Glutamatergic neuron (in vitro differentiated cells): ENCODE measurements at regions not wholly inside any gene's neighbourhood (a gene's known extent, or its start where the extent isn't known, plus 50 kb on each side); places are given as distances from the start of the nearest gene placed in this dataset.

ENCODE experiments used
- DNase-seq: peaks from one replicate; pipeline ENCODE4 v3.0.0; 2022
- H3K27ac Mint-ChIP-seq: one replicate; pipeline ENCODE4 v1.8.0; 2020; ENCODE audit warnings: mild to moderate bottlenecking, mixed read lengths, inconsistent platforms; ENCODE audit not compliant: unreplicated experiment
- H3K27me3 Mint-ChIP-seq: one replicate; pipeline ENCODE4 v1.8.0; 2020; ENCODE audit warnings: mild to moderate bottlenecking, moderate library complexity, mixed read lengths, inconsistent platforms; ENCODE audit not compliant: unreplicated experiment
- H3K36me3 Mint-ChIP-seq: one replicate; pipeline ENCODE4 v1.8.0; 2020; ENCODE audit warnings: mild to moderate bottlenecking, mixed read lengths, inconsistent platforms; ENCODE audit not compliant: unreplicated experiment
- H3K4me1 Mint-ChIP-seq: one replicate; pipeline ENCODE4 v1.8.0; 2020; ENCODE audit warnings: mild to moderate bottlenecking, low read depth, mixed read lengths, inconsistent platforms; ENCODE audit not compliant: unreplicated experiment
- H3K4me3 Mint-ChIP-seq: one replicate; pipeline ENCODE4 v1.8.0; 2020; ENCODE audit warnings: mild to moderate bottlenecking, mixed read lengths, inconsistent platforms; ENCODE audit not compliant: unreplicated experiment
- H3K9me3 Mint-ChIP-seq: one replicate; pipeline ENCODE4 v1.8.0; 2020; ENCODE audit warnings: mild to moderate bottlenecking, moderate library complexity, mixed read lengths, inconsistent platforms; ENCODE audit not compliant: unreplicated experiment
- TF ChIP-seq, protein P1 (sequence below): fragments of 200-600 bp; sonication (generic); IDR thresholded peaks from one replicate; pipeline ENCODE4 v1.5.0; 2021; ENCODE audit not compliant: partially characterized antibody, unreplicated experiment

DNA sequence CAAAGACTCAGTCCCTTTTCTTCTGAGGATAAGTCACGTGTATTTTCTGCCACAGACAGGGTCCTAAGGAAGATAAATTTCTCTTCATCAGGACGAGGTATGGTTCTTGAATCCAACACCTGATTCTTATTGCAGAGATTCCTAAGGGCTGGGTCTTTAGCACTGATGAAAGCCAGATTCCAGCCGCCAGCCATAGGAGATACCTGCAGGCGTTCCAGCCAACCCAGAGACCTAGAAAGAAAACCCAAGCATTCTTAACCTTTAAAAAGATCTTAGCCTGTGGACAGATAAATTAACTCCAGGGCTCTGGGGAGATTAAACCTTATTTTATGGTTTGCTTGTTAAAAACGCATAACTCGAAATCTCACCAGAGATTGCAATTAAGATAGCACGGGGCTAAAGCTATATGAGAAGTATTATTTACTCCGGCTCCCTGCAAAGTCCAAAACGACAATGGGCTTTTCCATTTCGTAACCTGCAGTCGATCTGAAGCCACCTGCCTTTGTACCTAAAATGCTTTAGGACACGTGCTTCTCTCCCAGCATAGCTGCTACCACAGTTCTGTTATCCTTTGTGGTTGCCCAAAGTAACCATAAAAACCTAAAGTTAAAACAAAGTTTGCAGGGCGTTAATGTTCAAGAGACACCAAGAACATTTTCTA, 104.5 kb downstream of the NXPE2 start:
- H3K4me3 Mint-ChIP-seq = no peak overlapping the region
- TF ChIP-seq, protein P1, sequence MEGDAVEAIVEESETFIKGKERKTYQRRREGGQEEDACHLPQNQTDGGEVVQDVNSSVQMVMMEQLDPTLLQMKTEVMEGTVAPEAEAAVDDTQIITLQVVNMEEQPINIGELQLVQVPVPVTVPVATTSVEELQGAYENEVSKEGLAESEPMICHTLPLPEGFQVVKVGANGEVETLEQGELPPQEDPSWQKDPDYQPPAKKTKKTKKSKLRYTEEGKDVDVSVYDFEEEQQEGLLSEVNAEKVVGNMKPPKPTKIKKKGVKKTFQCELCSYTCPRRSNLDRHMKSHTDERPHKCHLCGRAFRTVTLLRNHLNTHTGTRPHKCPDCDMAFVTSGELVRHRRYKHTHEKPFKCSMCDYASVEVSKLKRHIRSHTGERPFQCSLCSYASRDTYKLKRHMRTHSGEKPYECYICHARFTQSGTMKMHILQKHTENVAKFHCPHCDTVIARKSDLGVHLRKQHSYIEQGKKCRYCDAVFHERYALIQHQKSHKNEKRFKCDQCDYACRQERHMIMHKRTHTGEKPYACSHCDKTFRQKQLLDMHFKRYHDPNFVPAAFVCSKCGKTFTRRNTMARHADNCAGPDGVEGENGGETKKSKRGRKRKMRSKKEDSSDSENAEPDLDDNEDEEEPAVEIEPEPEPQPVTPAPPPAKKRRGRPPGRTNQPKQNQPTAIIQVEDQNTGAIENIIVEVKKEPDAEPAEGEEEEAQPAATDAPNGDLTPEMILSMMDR = no peak
- no peaks in the 10 kb centered on the region for H3K36me3 Mint-ChIP-seq
- DNase-seq = no peak
- H3K4me1 Mint-ChIP-seq = peaks cover 35% of the 10 kb centered on the region
- peaks cover 3% of the 10 kb centered on the region for H3K27me3 Mint-ChIP-seq
- peaks cover 5% of the 10 kb centered on the region for H3K9me3 Mint-ChIP-seq
- H3K27ac Mint-ChIP-seq = no peak overlapping the region

DNA sequence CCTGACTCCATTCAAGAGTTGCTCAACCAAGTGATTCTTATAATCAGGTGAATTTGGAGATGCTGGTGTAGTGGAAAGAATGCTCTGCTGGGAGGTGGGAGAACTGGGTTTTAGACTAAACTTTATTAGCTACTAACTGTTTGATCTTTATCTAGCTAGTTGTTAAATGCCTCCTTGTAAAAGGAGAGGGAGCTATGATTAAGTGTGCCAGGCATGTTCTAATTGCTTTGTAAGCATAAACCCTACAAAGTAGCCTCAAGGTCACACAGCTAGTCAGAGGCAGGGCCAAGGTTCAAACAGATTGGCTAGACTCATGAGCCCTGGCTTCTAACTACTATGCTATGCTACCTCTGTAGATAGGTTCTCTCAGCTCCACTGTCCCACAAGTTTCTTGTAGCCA, 105.5 kb downstream of the NXPE2 start:
- TF ChIP-seq, protein P1 = no peak
- no peak overlapping the region for H3K4me3 Mint-ChIP-seq
- no peaks in the 10 kb centered on the region for H3K36me3 Mint-ChIP-seq
- H3K27ac Mint-ChIP-seq = no peak overlapping the region
- no peak for DNase-seq
- H3K9me3 Mint-ChIP-seq = peaks cover 2% of the 10 kb centered on the region
- peaks cover 33% of the 10 kb centered on the region for H3K4me1 Mint-ChIP-seq
- peaks cover 3% of the 10 kb centered on the region for H3K27me3 Mint-ChIP-seq

DNA sequence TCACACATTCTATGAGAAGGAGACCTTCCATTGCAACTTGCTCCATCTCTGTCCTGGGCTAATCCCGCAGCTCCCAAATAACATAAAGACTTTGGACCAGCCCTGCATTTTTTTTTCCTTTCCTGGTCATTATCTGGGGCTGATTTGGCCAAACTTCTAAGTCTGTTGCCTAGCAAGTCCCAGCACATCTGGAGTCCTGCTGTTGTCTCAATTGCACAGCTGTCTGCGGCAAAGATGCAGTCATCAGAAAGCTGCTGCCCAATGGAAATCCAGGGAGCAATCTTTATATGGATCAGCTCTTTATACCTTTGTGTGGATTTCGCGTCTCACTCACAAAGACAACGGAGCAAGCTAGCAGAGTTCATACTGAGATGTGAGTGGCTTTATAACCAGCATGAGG, 105.9 kb downstream of the NXPE2 start:
- Mint-ChIP-seq H3K36me3 (no peaks in the 10 kb centered on the region), H3K9me3 (peaks cover 2% of the 10 kb centered on the region), H3K27me3 (peaks cover 3% of the 10 kb centered on the region), H3K4me3 (no peak overlapping the region), H3K4me1 (peaks cover 33% of the 10 kb centered on the region), H3K27ac (no peak overlapping the region)
- TF ChIP-seq, protein P1 = no peak
- no peak for DNase-seq

DNA sequence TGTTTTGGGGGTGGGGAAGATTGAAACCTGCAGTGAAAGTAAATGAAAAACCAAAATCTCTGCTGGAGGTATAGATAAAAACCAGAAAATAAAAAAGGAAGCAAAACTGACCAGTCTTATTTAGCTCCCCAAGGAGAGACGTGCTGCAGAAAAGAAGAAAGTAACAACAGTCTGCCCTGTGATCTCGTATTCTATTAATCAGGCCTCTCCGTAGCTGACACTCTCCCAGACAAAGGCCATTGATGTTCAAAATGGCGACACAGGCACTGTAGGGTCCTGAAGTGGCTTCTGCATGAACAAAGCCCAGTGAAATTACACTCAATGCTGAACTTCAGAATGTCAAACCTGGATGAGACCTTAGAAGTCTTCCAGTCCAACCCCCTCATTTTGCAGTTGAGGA, 106.6 kb downstream of the NXPE2 start:
- H3K27ac Mint-ChIP-seq = no peak overlapping the region
- H3K27me3 Mint-ChIP-seq = peaks cover 3% of the 10 kb centered on the region

DNA sequence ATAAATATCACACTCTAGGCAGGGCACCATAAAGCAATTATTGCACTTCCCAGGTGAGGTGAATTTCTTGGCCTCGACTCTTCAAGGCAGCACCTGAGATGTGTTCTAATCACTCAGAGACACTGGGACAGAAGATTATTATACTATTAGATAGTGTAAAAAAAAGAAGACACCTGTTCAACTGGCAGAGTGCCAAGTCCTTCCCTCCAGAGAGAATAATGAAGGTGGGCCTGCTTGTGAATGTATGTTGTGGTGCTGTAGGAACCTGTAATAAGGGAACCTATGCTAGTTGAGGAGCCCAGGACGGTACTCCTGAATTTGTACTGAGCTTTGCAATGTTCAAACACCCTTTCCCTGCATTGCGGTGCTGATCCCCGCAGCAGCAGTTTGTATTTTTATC, 107.5 kb downstream of the NXPE2 start:
- Mint-ChIP-seq H3K27ac (no peak overlapping the region), H3K36me3 (no peaks in the 10 kb centered on the region), H3K4me1 (peaks cover 23% of the 10 kb centered on the region), H3K9me3 (peaks cover 2% of the 10 kb centered on the region), H3K4me3 (no peak overlapping the region), H3K27me3 (peaks cover 3% of the 10 kb centered on the region)
- no peak for DNase-seq
- TF ChIP-seq, protein P1 = no peak

More for the DNA sequence above, 106.6 kb downstream of the NXPE2 start:
- DNase-seq = no peak
- Mint-ChIP-seq H3K4me1 (peaks cover 28% of the 10 kb centered on the region), H3K9me3 (peaks cover 2% of the 10 kb centered on the region), H3K4me3 (no peak overlapping the region), H3K36me3 (no peaks in the 10 kb centered on the region)
- TF ChIP-seq, protein P1 = no peak
